Stomach (tissue), 8 donors: ENCODE measurements at regions not wholly inside any gene's neighbourhood (a gene's known extent, or its start where the extent isn't known, plus 50 kb on each side); places are given as distances from the start of the nearest gene placed in this dataset.
"Not testable (repeated sequence)": the region's sequence is repeated elsewhere in the genome, so short reads cannot be mapped to it uniquely, and the experiment has no call there.

Experiments
- DNase-seq, 2 donors: peaks; one replicate each; pipeline versions ENCODE4 v3.0.0 to v3.0.0-alpha.2; 2013 to 2019
- H3K27ac ChIP-seq, 5 donors: fragments of 200-600 bp in 4 of 5; sonication (generic) in 4 of 5; one replicate each; pipeline ENCODE4 v1.5.1; 2013 to 2019; ENCODE audit warnings: mild to moderate bottlenecking in 1 of 5, moderate library complexity in 1 of 5
- H3K27me3 ChIP-seq, 3 donors: fragments of 200-600 bp; sonication (generic); one replicate each; pipeline ENCODE4 v1.5.1; 2017 to 2019; ENCODE audit warnings: mixed run types in 1 of 3
- H3K36me3 ChIP-seq, 4 donors: fragments of 200-600 bp; sonication (generic); 1 replicate in 3 of 4; 2 replicates in 1 of 4; pipeline ENCODE4 v1.5.1; 2016 to 2019
- H3K4me1 ChIP-seq, 4 donors: fragments of 200-600 bp; sonication (generic); one replicate each; pipeline ENCODE4 v1.5.1; 2016 to 2019
- H3K4me3 ChIP-seq, 4 donors: fragments of 200-600 bp; sonication (generic) in 3 of 4; one replicate each; pipeline ENCODE4 v1.5.1; 2016 to 2019; ENCODE audit warnings: mild to moderate bottlenecking in 1 of 4
- H3K9me3 ChIP-seq, 4 donors: fragments of 200-600 bp; sonication (generic); one replicate each; pipeline ENCODE4 v1.5.1; 2016 to 2019
- CTCF ChIP-seq, 7 experiments: fragments of 450-650 bp in 4 of 7; fragments of 200-600 bp in 3 of 7; sonication (generic) in 3 of 7; IDR thresholded peaks; one replicate each; pipeline ENCODE4 v1.5.1; 2016 to 2019; ENCODE audit warnings: antibody characterized with exemption in 7 of 7, control low read depth in 2 of 7, mild to moderate bottlenecking in 1 of 7
- EP300 ChIP-seq: sonication (generic); formaldehyde crosslinking; IDR thresholded peaks from one replicate; pipeline ENCODE4 v1.6.1; 2017; ENCODE audit warnings: antibody characterized with exemption
- POLR2A ChIP-seq, 4 donors: fragments of 450-650 bp; IDR thresholded peaks; one replicate each; pipeline ENCODE4 v1.6.1; 2016; ENCODE audit warnings: antibody characterized with exemption in 4 of 4, control low read depth in 2 of 4, mild to moderate bottlenecking in 1 of 4, moderate library complexity in 1 of 4
- POLR2AphosphoS5 ChIP-seq, 3 donors: sonication (generic); formaldehyde crosslinking; IDR thresholded peaks; one replicate each; pipeline ENCODE4 v1.6.1; 2016; ENCODE audit warnings: antibody characterized with exemption in 3 of 3
- WGBS, 5 donors: extraction: QIAGEN DNeasy Blood & Tissue Kit in 3 of 5; methylation state at CpG; one replicate each; pipeline versions ENCODE4 v1.1.5 to v1.1.7; 2013 to 2018; 5-methylcytosine and 5-hydroxymethylcytosine counted together
- intact Hi-C: fragments of 100-400 bp; cut with DNase I; formaldehyde crosslinking; loops from one replicate; pipeline ENCODE4 v1.15.1; 2023; ENCODE audit warnings: low total_unique reads
- donor health status: healthy with polysubstance abuse.
- donor health status: Bipolar disorder and iron deficiency.
- donor health status: healthy.

- intact Hi-C loops = no loop called here
- peaks cover 0 to 20% (median 5%) of the 10 kb centered on the region in 3 donors for H3K27me3 ChIP-seq
- no peak overlapping the region for H3K4me3 ChIP-seq
- H3K36me3 ChIP-seq = no peaks in the 10 kb centered on the region
- H3K4me1 ChIP-seq = no peaks in the 10 kb centered on the region
- peak in 1 of 2 donors; percentile 29 for DNase-seq
- no peak for TF ChIP-seq POLR2A (IDR thresholded peaks at IDR 0.05)
- no peak for TF ChIP-seq CTCF (IDR thresholded peaks at IDR 0.05)
- no peak for TF ChIP-seq EP300
- TF ChIP-seq POLR2AphosphoS5 (IDR thresholded peaks at IDR 0.05) = no peak
- WGBS, 5 donors = 62 to 72% (median 65%) methylated on average over 6 of the region's 6 CpGs
- no peaks in the 10 kb centered on the region for H3K9me3 ChIP-seq
- H3K27ac ChIP-seq = no peak overlapping the region
These were observed 410.5 kb downstream of the MED13L start for GRCh38 chr12:115866909-115867525.

GRCh38 chr12:115866281-115866680 is 411.2 kb downstream of the MED13L start:
- H3K27ac ChIP-seq, intact Hi-C loops, H3K4me1 ChIP-seq, H3K36me3 ChIP-seq, H3K4me3 ChIP-seq, DNase-seq, H3K9me3 ChIP-seq: not testable (repeated sequence)
- WGBS, 5 donors = 77 to 100% (median 91%) methylated on average over 1 to 3 of the region's 3 CpGs
- H3K27me3 ChIP-seq = peaks cover 0 to 19% (median 5%) of the 10 kb centered on the region in 3 donors

DNA sequence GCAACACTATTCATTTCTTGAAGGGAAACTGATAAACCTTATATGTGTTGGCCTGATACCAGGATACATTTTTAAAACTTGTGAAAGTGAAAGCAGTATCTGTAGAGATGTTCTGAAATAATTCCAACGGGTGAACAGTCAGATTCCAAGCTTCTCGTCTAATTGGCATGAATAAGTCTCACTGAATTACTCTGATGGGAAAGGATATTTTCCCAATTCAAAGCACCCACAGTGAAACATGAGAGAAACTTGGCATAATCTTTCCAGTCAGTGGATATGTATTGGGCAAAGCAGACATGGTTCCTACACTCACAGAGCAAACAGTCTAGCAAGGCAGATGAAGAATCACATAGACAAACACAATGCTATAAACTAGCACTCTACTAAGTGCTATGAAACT is 413.1 kb downstream of the MED13L start:
- no peaks in the 10 kb centered on the region for H3K36me3 ChIP-seq
- peak in 1 of 2 donors; percentile 13 for DNase-seq
- TF ChIP-seq POLR2AphosphoS5 (IDR thresholded peaks at IDR 0.05) = no peak
- TF ChIP-seq POLR2A (IDR thresholded peaks at IDR 0.05) = no peak
- TF ChIP-seq EP300 = no peak
- no peak for TF ChIP-seq CTCF (IDR thresholded peaks at IDR 0.05)
- intact Hi-C loops = no loop called here
- no peaks in the 10 kb centered on the region for H3K9me3 ChIP-seq
- no peak overlapping the region for H3K4me3 ChIP-seq
- no peak overlapping the region for H3K27ac ChIP-seq
- peaks cover 0 to 10% (median 5%) of the 10 kb centered on the region in 3 donors for H3K27me3 ChIP-seq
- 38 to 61% (median 58%) methylated on average over 2 of the region's 2 CpGs for WGBS, 5 donors
- H3K4me1 ChIP-seq = no peaks in the 10 kb centered on the region

DNA sequence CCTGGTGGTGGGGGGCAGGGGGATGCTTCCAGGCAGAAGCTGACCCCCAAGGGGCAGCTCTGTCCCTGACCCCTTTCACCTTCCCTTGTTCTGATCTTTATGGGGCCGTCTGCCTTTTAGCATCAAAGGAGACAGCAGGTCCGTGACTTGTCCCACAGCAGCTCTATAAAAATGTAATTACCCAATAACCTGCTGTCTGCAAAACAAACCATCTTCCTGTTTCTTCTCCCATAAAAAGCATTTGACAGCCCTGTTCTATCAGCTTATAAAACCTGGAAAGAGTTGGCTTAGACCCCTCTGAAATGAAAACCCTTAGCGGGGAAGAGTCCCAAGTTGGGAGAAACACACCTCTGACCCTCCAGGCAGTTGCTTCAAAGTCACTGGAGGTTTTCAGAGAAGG is 416.9 kb downstream of the MED13L start:
- Histone ChIP-seq H3K27me3 (no peaks in the 10 kb centered on the region), H3K36me3 (no peaks in the 10 kb centered on the region), H3K27ac (no peak overlapping the region), H3K9me3 (no peaks in the 10 kb centered on the region), H3K4me1 (no peaks in the 10 kb centered on the region), H3K4me3 (no peak overlapping the region)
- intact Hi-C loops = no loop called here
- DNase-seq = no peak
- WGBS, 5 donors = 67 to 78% (median 73%) methylated on average over 3 of the region's 3 CpGs
- no peak for TF ChIP-seq EP300

- no peak overlapping the region for H3K27ac ChIP-seq
- H3K9me3 ChIP-seq = no peaks in the 10 kb centered on the region
- H3K4me3 ChIP-seq = no peak overlapping the region
- no peak for TF ChIP-seq CTCF (IDR thresholded peaks at IDR 0.05)
- no peak for TF ChIP-seq EP300
- TF ChIP-seq POLR2AphosphoS5 (IDR thresholded peaks at IDR 0.05) = no peak
- no peak for TF ChIP-seq POLR2A (IDR thresholded peaks at IDR 0.05)
- H3K27me3 ChIP-seq = no peaks in the 10 kb centered on the region
- WGBS, 5 donors = 39 to 53% (median 47%) methylated on average over 6 of the region's 6 CpGs
- intact Hi-C loops = no loop called here
- no peaks in the 10 kb centered on the region for H3K4me1 ChIP-seq
- H3K36me3 ChIP-seq = no peaks in the 10 kb centered on the region
- DNase-seq = no peak
These were observed 418.3 kb downstream of the MED13L start for GRCh38 chr12:115859231-115859630.
